ENCODE measurements at regions not wholly inside any gene's neighbourhood (a gene's known extent, or its start where the extent isn't known, plus 50 kb on each side); places are given as distances from the start of the nearest gene placed in this dataset.

- H3K4me3 ChIP-seq (ENCODE audit: low read depth, low read length): no peak overlapping the region
- no peak for TF ChIP-seq CTCF (IDR thresholded peaks at IDR 0.05; ENCODE audit: insufficient read depth, low read depth, low read length)
- DNase-seq (ENCODE audit: low read depth): no peak
Measured at GRCh38 chr4:62670514-62670913, 1470.4 kb downstream of the ADGRL3 start.

GRCh38 chr4:62661821-62662220 is 1461.7 kb downstream of the ADGRL3 start:
- DNase-seq (ENCODE audit: low read depth): no peak
- no peak overlapping the region for H3K4me3 ChIP-seq (ENCODE audit: low read depth, low read length)
- no peak for TF ChIP-seq CTCF (IDR thresholded peaks at IDR 0.05; ENCODE audit: insufficient read depth, low read depth, low read length)

- TF ChIP-seq CTCF (IDR thresholded peaks at IDR 0.05; ENCODE audit: insufficient read depth, low read depth, low read length): no peak
- H3K4me3 ChIP-seq (ENCODE audit: low read depth, low read length): no peak overlapping the region
- DNase-seq (ENCODE audit: low read depth): no peak
Measured at GRCh38 chr4:62656006-62656405, 1455.9 kb downstream of the ADGRL3 start.

GRCh38 chr4:62644372-62644771 is 1444.2 kb downstream of the ADGRL3 start:
- H3K4me3 ChIP-seq (ENCODE audit: low read depth, low read length): no peak overlapping the region
- no peak for TF ChIP-seq CTCF (IDR thresholded peaks at IDR 0.05; ENCODE audit: insufficient read depth, low read depth, low read length)
- no peak for DNase-seq (ENCODE audit: low read depth)

GRCh38 chr4:62640296-62640695 is 1440.2 kb downstream of the ADGRL3 start:
- no peak overlapping the region for H3K4me3 ChIP-seq (ENCODE audit: low read depth, low read length)
- no peak for TF ChIP-seq CTCF (IDR thresholded peaks at IDR 0.05; ENCODE audit: insufficient read depth, low read depth, low read length)
- no peak for DNase-seq (ENCODE audit: low read depth)

- TF ChIP-seq CTCF (IDR thresholded peaks at IDR 0.05; ENCODE audit: insufficient read depth, low read depth, low read length): no peak
- no peak overlapping the region for H3K4me3 ChIP-seq (ENCODE audit: low read depth, low read length)
- no peak for DNase-seq (ENCODE audit: low read depth)
Measured at GRCh38 chr4:62627671-62628070, 1427.5 kb downstream of the ADGRL3 start.

- no peak overlapping the region for H3K4me3 ChIP-seq (ENCODE audit: low read depth, low read length)
- DNase-seq (ENCODE audit: low read depth): no peak
- TF ChIP-seq CTCF (IDR thresholded peaks at IDR 0.05; ENCODE audit: insufficient read depth, low read depth, low read length): no peak
Measured at GRCh38 chr4:62627141-62627540, 1427.0 kb downstream of the ADGRL3 start.
